ENCODE measurements at regions not wholly inside any gene's neighbourhood (a gene's known extent, or its start where the extent isn't known, plus 50 kb on each side); places are given as distances from the start of the nearest gene placed in this dataset.

GRCh38 chr1:56240400-56240799 is 339.0 kb downstream of the PLPP3 start:
- no peak for TF ChIP-seq CTCF (IDR thresholded peaks at IDR 0.05; ENCODE audit: low read depth, low read length, missing control alignments)
- in situ Hi-C loops (cut with HindIII; ENCODE audit: low sequenced_read_pairs) = no loop called here
- no peak overlapping the region for H3K4me3 ChIP-seq (ENCODE audit: low read depth, low read length)
- DNase-seq (ENCODE audit: low read depth) = no peak

- in situ Hi-C loops (cut with HindIII; ENCODE audit: low sequenced_read_pairs) = no loop called here
- no peak for TF ChIP-seq CTCF (IDR thresholded peaks at IDR 0.05; ENCODE audit: low read depth, low read length, missing control alignments)
- H3K4me3 ChIP-seq (ENCODE audit: low read depth, low read length) = no peak overlapping the region
- no peak for DNase-seq (ENCODE audit: low read depth)
These were observed 341.8 kb downstream of the PLPP3 start for GRCh38 chr1:56237491-56238064.

GRCh38 chr1:56236688-56237087 is 342.7 kb downstream of the PLPP3 start:
- no peak overlapping the region for H3K4me3 ChIP-seq (ENCODE audit: low read depth, low read length)
- DNase-seq (ENCODE audit: low read depth) = no peak
- no peak for TF ChIP-seq CTCF (IDR thresholded peaks at IDR 0.05; ENCODE audit: low read depth, low read length, missing control alignments)
- in situ Hi-C loops (cut with HindIII; ENCODE audit: low sequenced_read_pairs) = no loop called here

- in situ Hi-C loops (cut with HindIII; ENCODE audit: low sequenced_read_pairs) = no loop called here
- no peak overlapping the region for H3K4me3 ChIP-seq (ENCODE audit: low read depth, low read length)
- no peak for TF ChIP-seq CTCF (IDR thresholded peaks at IDR 0.05; ENCODE audit: low read depth, low read length, missing control alignments)
- DNase-seq (ENCODE audit: low read depth) = no peak
These were observed 343.4 kb downstream of the PLPP3 start for GRCh38 chr1:56235909-56236510.

GRCh38 chr1:56229186-56229585 is 350.2 kb downstream of the PLPP3 start:
- in situ Hi-C loops (cut with HindIII; ENCODE audit: low sequenced_read_pairs) = no loop called here
- TF ChIP-seq CTCF (IDR thresholded peaks at IDR 0.05; ENCODE audit: low read depth, low read length, missing control alignments) = no peak
- DNase-seq (ENCODE audit: low read depth) = no peak
- H3K4me3 ChIP-seq (ENCODE audit: low read depth, low read length) = no peak overlapping the region

GRCh38 chr1:56227886-56228285 is 351.5 kb downstream of the PLPP3 start:
- H3K4me3 ChIP-seq (ENCODE audit: low read depth, low read length) = no peak overlapping the region
- DNase-seq (ENCODE audit: low read depth) = no peak
- TF ChIP-seq CTCF (IDR thresholded peaks at IDR 0.05; ENCODE audit: low read depth, low read length, missing control alignments) = no peak
- in situ Hi-C loops (cut with HindIII; ENCODE audit: low sequenced_read_pairs) = no loop called here

All from astrocyte of the cerebellum (primary cell).